SU-DHL-6 (cell line): ENCODE measurements at regions not wholly inside any gene's neighbourhood (a gene's known extent, or its start where the extent isn't known, plus 50 kb on each side); places are given as distances from the start of the nearest gene placed in this dataset.

Source experiments
- CTCF ChIP-seq: fragments of 200-600 bp; sonication (generic); IDR thresholded peaks from one replicate; pipeline ENCODE4 v1.5.1; 2017; ENCODE audit warnings: antibody characterized with exemption, mild to moderate bottlenecking, low read length, moderate library complexity; ENCODE audit not compliant: insufficient read depth, poor library complexity, severe bottlenecking
- EZH2phosphoT487 ChIP-seq: fragments of 200-600 bp; sonication (generic), shearing (Covaris generic); conservative IDR thresholded peaks from 2 replicates; pipeline ENCODE4 v1.6.1; 2018; ENCODE audit warnings: mild to moderate bottlenecking, antibody characterized with exemption, low read length, moderate library complexity, mixed read lengths

DNA sequence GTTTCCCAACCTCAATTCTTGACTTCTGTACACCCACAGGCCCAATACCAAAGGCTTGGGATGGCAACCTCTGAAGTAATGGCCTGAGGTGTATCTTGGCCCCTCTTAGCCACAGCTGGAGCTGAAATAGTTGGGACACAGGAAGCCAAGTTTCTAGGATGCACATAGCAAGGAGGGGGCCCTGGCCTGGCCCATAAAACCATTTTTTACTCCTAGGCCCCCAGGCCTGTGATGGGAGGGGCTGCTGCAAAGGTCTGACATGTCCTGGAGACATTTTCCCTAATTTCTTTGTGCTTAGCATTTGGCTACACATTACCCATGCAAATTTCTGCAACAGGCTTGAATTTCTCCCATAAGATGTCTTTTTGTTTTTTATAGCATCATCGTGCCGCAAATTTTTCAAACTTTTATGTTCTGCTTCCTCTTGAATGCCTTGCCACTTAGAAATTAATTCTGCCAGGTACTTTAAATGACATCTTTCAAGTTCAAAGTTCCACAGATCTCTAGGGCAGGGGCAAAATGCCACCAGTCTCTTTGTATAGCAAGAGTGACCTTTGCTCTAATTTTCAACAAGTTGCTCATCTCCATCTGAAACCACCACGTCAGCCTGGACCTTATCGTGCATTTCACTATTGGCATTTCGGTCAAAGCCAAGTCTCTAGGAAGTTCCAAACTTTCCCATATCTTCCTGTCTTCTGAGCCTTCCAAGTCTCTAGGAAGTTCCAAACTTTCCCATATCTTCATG lies 490.8 kb downstream of the IPMK start:
- TF ChIP-seq CTCF (no peak), EZH2phosphoT487 (no peak)
